Prostate gland (tissue), 2 donors: ENCODE measurements at regions not wholly inside any gene's neighbourhood (a gene's known extent, or its start where the extent isn't known, plus 50 kb on each side); places are given as distances from the start of the nearest gene placed in this dataset.

Source experiments
- POLR2A ChIP-seq: fragments of 450-650 bp; IDR thresholded peaks from one replicate; pipeline ENCODE4 v1.6.1; 2016; ENCODE audit warnings: antibody characterized with exemption, mild to moderate bottlenecking
- POLR2AphosphoS5 ChIP-seq: sonication (generic); formaldehyde crosslinking; IDR thresholded peaks from one replicate; pipeline ENCODE4 v1.6.1; 2017; ENCODE audit warnings: antibody characterized with exemption
- TF ChIP-seq, protein P1 (sequence below), 4 experiments: fragments of 200-600 bp in 2 of 4; fragments of 450-650 bp in 2 of 4; sonication (generic) in 2 of 4; IDR thresholded peaks; 1 replicate in 3 of 4; 2 replicates in 1 of 4; pipeline ENCODE4 v1.5.1; 2016 to 2019; ENCODE audit warnings: antibody characterized with exemption in 4 of 4, mild to moderate bottlenecking in 2 of 4, moderate library complexity in 2 of 4

DNA sequence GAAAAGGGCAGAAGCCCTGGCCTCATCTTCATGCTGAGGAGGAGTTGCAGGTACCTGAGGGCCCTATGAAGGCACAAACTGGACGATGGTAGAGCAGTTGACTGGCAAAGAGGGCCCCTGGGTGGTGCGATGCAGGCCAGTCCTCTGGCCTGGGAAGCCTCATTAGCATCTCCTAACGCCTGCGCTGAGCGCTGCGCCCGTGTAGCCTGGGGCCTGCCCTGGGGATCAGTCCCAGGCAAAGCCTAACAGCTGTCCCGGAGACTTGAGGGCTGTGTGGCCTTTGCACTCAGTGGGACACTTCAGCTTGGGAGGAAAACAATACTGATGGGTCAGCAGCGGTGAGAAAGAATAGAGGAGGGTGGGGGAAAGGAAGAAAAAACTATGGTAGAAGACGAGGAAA, 187.7 kb downstream of the RAP2A start:
- TF ChIP-seq, protein P1, sequence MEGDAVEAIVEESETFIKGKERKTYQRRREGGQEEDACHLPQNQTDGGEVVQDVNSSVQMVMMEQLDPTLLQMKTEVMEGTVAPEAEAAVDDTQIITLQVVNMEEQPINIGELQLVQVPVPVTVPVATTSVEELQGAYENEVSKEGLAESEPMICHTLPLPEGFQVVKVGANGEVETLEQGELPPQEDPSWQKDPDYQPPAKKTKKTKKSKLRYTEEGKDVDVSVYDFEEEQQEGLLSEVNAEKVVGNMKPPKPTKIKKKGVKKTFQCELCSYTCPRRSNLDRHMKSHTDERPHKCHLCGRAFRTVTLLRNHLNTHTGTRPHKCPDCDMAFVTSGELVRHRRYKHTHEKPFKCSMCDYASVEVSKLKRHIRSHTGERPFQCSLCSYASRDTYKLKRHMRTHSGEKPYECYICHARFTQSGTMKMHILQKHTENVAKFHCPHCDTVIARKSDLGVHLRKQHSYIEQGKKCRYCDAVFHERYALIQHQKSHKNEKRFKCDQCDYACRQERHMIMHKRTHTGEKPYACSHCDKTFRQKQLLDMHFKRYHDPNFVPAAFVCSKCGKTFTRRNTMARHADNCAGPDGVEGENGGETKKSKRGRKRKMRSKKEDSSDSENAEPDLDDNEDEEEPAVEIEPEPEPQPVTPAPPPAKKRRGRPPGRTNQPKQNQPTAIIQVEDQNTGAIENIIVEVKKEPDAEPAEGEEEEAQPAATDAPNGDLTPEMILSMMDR (IDR thresholded peaks at IDR 0.05), result no peak
- TF ChIP-seq POLR2A (no peak), POLR2AphosphoS5 (no peak)
